ENCODE measurements at regions not wholly inside any gene's neighbourhood (a gene's known extent, or its start where the extent isn't known, plus 50 kb on each side); places are given as distances from the start of the nearest gene placed in this dataset.
A peak's percentile ranks its signal among the peaks of the same experiment; 100 is the strongest.
"Not testable (repeated sequence)": the region's sequence is repeated elsewhere in the genome, so short reads cannot be mapped to it uniquely, and the experiment has no call there.

DNA sequence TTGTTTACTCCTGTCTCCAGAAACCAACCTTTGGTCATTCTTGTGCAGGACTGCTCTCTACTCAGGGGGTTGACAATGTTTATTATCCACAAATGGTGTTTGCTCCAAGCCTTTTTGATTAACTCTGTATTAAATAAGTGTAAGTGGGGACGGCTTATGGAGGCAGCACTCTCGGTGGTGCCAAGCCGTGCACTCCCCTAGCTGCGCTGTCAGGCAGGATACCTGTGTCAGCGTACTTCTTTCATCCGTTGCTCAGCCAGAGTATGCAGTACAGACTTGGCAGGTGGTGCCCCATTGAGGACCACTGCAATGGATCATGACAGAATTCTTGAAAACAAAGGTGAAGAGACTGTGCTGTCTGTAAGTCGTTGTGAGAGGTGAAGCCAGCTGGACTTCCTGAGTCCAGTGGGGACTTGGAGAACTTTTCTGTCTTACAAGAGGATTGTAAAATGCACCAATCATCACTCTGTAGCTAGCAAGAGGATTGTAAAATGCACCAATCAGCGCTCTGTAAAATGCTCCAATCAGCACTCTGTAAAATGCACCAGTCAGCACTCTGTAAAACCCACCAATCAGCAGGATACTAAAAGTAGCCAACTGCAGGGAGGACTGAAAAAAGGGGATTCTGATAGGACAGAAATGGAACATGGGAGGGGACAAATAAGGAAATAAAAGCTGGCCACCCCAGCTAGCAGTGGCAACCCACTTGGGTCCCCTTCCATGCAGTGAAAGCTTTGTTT lies 480.0 kb downstream of the MEI4 start:
- no peak overlapping the region for H3K4me3 ChIP-seq (ENCODE audit: insufficient read depth, low read depth, low read length)
- no peaks in the 10 kb centered on the region for H3K36me3 ChIP-seq (replicated peaks; ENCODE audit: control insufficient read depth, insufficient read depth, low read length)
- no peak for DNase-seq
- no peaks in the 10 kb centered on the region for H3K27me3 ChIP-seq (ENCODE audit: control insufficient read depth, insufficient read depth, low read length)

DNA sequence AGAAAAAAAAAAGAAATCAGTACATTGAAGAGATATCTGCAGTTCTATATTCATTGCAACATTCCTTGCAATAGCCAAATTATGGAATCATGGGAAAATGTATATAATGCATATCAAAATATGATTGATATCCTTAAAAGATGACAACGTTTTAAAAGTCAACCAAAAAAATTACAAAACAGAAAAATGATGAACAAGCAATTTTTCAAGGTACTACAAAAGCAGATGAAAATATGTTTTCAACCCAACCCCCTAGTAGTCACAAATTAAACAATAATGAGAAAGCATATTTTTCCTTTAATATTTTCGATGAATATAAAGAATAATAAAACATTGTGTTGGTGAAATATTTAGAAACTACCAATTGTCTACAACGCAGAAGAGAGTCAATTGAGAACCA lies 497.6 kb downstream of the MEI4 start:
- H3K27me3 ChIP-seq (ENCODE audit: control insufficient read depth, insufficient read depth, low read length) = no peaks in the 10 kb centered on the region
- DNase-seq = no peak
- no peaks in the 10 kb centered on the region for H3K36me3 ChIP-seq (replicated peaks; ENCODE audit: control insufficient read depth, insufficient read depth, low read length)
- H3K4me3 ChIP-seq (ENCODE audit: insufficient read depth, low read depth, low read length) = no peak overlapping the region

DNA sequence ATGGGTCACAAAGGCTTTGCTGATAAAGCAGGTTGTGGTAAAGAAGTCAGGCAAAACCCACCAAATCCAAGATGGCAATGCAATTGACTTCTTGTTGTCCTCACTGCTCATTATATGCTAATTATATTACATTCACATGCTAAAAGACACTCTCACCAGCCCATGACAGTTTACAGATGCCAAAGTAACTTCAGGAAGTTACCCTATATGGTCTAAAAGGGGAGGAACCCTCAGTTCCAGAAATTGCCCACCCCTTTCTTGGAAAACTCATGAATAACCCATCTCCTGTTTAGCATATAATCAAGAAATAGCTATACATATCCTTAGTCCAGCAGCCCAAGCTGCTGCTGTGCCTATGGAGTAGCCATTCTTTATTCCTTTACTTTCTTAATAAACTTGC lies 501.1 kb downstream of the MEI4 start:
- no peaks in the 10 kb centered on the region for H3K27me3 ChIP-seq (ENCODE audit: control insufficient read depth, insufficient read depth, low read length)
- H3K4me3 ChIP-seq (ENCODE audit: insufficient read depth, low read depth, low read length) = no peak overlapping the region

DNA sequence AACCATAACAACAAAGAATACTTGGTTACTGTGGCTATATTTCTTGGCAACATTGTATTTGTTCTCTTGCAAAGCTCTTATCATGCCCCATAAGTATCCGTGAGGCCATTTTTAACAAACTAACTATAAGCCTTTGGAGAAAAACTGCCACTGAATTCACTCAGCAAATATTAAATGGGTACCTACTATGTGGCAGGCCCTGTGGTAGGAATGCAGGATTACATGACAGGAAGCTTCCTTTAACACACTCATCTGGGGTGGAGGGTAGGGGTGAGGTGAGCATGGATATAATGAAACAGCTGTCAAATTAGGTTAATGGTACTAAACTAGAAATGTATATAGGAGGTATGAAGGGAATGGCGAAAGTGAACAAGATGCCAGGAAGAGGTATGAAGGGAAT lies 504.8 kb downstream of the MEI4 start:
- Histone ChIP-seq H3K36me3 (replicated peaks; ENCODE audit: control insufficient read depth, insufficient read depth, low read length) (no peaks in the 10 kb centered on the region), H3K4me3 (ENCODE audit: insufficient read depth, low read depth, low read length) (no peak overlapping the region), H3K27me3 (ENCODE audit: control insufficient read depth, insufficient read depth, low read length) (no peaks in the 10 kb centered on the region)
- DNase-seq = peak; percentile 6

More for the DNA sequence above, 501.1 kb downstream of the MEI4 start:
- DNase-seq = no peak
- H3K36me3 ChIP-seq (replicated peaks; ENCODE audit: control insufficient read depth, insufficient read depth, low read length) = no peaks in the 10 kb centered on the region

DNA sequence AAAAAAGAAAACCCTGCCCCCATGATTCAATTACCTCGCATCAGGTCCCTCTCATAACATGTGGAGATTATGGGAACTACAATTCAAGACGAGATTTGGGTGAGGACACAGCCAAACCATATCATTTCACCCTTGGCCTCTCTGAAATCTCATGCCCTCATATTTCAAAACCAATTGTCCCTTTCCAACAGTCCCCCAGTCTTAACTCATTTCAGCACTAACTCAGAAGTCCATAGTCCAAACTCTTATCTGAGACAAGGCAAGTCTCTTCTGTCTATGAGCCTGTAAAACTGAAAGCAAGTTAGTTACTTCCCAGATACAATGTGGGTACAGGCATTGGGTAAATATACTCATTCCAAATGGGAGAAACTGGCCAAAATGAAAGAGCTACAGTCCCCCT lies 536.1 kb downstream of the MEI4 start:
- H3K36me3 ChIP-seq (replicated peaks; ENCODE audit: control insufficient read depth, insufficient read depth, low read length) = no peaks in the 10 kb centered on the region
- H3K27me3 ChIP-seq (ENCODE audit: control insufficient read depth, insufficient read depth, low read length) = peaks cover 35% of the 10 kb centered on the region
- no peak for DNase-seq
- H3K4me3 ChIP-seq (ENCODE audit: insufficient read depth, low read depth, low read length) = no peak overlapping the region

DNA sequence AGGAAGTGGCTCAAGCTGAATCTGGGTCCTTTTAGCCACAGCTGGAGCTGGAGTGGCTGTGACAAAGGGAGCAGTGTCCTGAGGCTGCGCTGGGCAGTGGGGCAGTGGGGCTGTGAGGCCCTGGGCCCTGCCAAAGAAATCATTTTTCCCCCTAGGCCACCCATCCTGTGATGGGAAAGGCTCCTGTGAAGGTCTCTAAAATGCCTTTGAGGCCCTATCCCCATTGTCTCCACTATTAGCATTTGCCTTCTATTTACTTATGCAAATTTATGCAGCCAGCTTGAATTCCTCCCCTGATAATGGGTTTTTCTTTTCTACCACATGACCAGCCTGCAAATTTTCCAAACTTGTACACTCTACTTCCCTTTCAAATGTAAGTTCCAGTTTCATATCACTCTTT lies 539.2 kb downstream of the MEI4 start:
- Histone ChIP-seq H3K27me3 (ENCODE audit: control insufficient read depth, insufficient read depth, low read length) (peaks cover 48% of the 10 kb centered on the region), H3K4me3 (ENCODE audit: insufficient read depth, low read depth, low read length) (no peak overlapping the region), H3K36me3 (replicated peaks; ENCODE audit: control insufficient read depth, insufficient read depth, low read length) (no peaks in the 10 kb centered on the region)
- DNase-seq = peak; percentile 10

DNA sequence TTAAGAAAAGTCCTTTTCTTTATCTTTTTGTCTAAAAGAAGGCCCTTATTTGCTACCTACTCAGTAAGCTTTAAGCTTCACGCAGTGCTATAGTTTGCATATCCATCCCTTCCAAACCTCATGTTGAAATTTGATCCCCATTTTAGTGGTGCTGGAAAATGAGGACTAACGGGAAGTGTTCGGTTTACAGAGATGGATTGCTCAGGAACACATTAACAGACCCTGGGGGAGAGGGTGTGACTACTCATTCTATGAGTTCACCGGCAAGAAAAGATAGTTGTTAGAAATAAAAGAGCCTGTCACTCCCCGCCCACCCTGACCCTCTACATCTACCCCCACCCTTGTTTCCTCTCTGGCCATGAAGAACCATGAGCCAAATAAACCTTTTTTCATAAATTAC lies 546.2 kb downstream of the MEI4 start:
- H3K4me3 ChIP-seq (ENCODE audit: insufficient read depth, low read depth, low read length) = no peak overlapping the region
- H3K36me3 ChIP-seq (replicated peaks; ENCODE audit: control insufficient read depth, insufficient read depth, low read length) = no peaks in the 10 kb centered on the region
- DNase-seq = no peak
- H3K27me3 ChIP-seq (ENCODE audit: control insufficient read depth, insufficient read depth, low read length) = peaks cover 11% of the 10 kb centered on the region

DNA sequence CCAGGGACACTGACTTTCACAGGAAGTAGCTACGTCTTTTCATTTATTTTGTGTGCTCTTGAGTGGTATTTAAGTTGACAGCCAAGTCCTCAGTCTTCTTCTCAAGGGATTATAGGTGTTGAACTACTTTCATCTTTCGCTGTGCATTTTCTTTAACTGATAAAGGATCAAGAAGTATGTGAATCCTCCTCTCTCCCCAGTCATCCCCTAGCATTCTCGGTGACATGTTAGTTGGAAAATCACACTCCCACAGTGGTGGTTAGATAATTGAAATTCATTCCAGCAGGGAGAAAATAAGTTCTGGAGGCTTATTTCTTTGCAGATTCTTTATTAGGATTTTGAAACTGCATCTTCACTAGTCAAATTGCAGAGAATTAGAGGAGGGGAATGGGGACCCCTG lies 569.4 kb downstream of the MEI4 start:
- Histone ChIP-seq H3K4me3 (ENCODE audit: insufficient read depth, low read depth, low read length) (no peak overlapping the region), H3K36me3 (replicated peaks; ENCODE audit: control insufficient read depth, insufficient read depth, low read length) (no peaks in the 10 kb centered on the region), H3K27me3 (ENCODE audit: control insufficient read depth, insufficient read depth, low read length) (no peaks in the 10 kb centered on the region)
- DNase-seq = no peak

DNA sequence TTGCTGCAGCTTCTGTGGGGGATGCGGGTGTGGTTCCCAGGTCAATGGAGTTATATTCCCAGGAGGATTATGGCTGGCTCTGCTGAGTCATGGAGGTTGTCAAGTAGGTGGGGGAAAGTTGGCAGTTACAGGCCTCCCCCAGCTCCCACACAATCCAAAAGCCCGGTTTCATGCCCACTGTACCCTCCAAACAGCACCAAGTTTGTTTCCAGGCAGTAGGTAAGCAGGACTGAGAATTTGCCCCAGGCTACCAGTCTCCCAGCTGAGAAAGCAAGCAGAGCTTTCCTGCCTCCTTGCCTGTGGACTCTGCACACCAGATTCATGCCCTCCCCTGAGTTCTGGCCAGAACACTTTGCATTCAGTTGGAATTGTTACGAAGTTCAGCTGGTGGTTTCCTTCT lies 578.2 kb downstream of the MEI4 start:
- no peaks in the 10 kb centered on the region for H3K36me3 ChIP-seq (replicated peaks; ENCODE audit: control insufficient read depth, insufficient read depth, low read length)
- H3K4me3 ChIP-seq (ENCODE audit: insufficient read depth, low read depth, low read length) = no peak overlapping the region
- no peak for DNase-seq
- no peaks in the 10 kb centered on the region for H3K27me3 ChIP-seq (ENCODE audit: control insufficient read depth, insufficient read depth, low read length)

DNA sequence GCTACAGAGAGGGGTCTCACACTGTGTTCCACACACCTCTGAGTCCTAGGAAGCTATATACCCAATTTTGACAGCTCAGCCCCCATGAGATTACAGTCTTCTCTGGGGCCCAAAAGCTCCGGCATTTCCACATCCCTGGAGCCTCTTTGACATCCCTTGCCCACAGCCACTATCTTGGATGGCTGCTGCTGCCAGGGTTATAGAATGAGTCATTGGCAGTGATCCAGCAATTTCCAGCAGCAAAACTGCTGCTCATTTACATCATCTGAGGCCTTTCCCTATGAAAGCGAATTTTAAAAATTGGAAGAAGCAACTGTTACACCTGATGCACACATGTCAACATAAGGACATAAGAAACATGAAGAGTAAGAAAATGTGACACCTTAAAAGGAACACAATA lies 590.7 kb downstream of the MEI4 start:
- DNase-seq = no peak

DNA sequence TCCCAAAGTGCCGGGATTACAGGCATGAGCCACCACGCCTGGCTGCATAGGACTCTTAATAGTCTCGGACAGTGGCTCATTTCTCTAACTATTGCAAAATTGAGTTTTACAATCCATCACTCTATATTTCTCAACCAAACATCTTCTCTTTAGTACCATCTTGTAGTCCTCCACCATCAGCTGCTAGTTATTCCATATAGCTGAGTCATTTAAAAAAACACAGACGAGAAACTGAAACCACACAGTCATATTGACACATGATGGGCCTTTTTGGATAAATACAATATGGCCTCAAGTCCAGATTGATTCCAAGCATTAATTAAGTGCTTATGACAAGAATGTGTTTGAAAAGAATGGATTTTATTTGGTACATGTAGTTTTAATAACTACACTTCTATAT lies 599.1 kb downstream of the MEI4 start:
- Histone ChIP-seq H3K27me3 (ENCODE audit: control insufficient read depth, insufficient read depth, low read length) (no peaks in the 10 kb centered on the region), H3K36me3 (replicated peaks; ENCODE audit: control insufficient read depth, insufficient read depth, low read length) (no peaks in the 10 kb centered on the region), H3K4me3 (ENCODE audit: insufficient read depth, low read depth, low read length) (no peak overlapping the region)
- no peak for DNase-seq

More for the DNA sequence above, 590.7 kb downstream of the MEI4 start:
- H3K4me3 ChIP-seq (ENCODE audit: insufficient read depth, low read depth, low read length) = no peak overlapping the region
- H3K36me3 ChIP-seq (replicated peaks; ENCODE audit: control insufficient read depth, insufficient read depth, low read length) = no peaks in the 10 kb centered on the region
- no peaks in the 10 kb centered on the region for H3K27me3 ChIP-seq (ENCODE audit: control insufficient read depth, insufficient read depth, low read length)

DNA sequence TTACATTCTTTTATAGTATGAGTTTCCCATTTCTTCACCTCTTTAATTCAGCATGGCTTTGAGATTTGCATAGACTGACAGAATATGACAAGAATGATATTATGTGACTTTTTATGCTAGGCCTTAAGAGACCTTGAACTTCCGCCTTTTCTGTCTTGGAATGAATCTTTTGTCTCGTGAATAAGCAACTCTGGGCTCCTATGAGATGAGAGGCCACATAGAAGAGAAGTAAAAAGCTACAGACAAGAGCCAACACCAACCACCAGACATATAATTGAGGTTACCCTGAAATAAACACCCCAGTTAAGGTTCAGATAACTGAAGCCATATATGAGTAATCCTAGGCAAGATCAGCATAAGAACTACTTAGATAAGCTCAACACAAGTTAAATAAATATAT lies 600.8 kb downstream of the MEI4 start:
- Histone ChIP-seq H3K36me3 (replicated peaks; ENCODE audit: control insufficient read depth, insufficient read depth, low read length) (no peaks in the 10 kb centered on the region), H3K4me3 (ENCODE audit: insufficient read depth, low read depth, low read length) (no peak overlapping the region), H3K27me3 (ENCODE audit: control insufficient read depth, insufficient read depth, low read length) (no peaks in the 10 kb centered on the region)
- DNase-seq = no peak

DNA sequence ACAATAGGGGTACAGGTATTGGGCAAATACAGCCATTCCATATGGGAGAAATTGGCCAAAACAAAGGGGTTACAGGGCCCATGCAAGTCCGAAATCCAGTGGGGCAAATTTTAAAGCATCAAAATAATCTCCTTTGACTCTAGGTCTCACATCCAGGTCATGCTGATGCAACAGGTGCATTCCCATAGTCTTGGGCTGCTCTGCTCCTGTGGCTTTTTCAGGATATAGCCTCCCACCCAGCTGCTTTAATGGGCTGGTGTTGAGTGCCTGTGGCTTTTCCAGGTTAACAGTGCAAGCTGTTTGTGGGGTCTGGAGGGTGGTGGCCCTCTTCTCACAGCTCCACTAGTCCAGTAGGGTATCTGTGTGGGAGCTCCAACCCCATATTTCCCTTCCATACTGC lies 607.1 kb downstream of the MEI4 start:
- no peaks in the 10 kb centered on the region for H3K36me3 ChIP-seq (replicated peaks; ENCODE audit: control insufficient read depth, insufficient read depth, low read length)
- DNase-seq = no peak
- no peak overlapping the region for H3K4me3 ChIP-seq (ENCODE audit: insufficient read depth, low read depth, low read length)
- no peaks in the 10 kb centered on the region for H3K27me3 ChIP-seq (ENCODE audit: control insufficient read depth, insufficient read depth, low read length)

DNA sequence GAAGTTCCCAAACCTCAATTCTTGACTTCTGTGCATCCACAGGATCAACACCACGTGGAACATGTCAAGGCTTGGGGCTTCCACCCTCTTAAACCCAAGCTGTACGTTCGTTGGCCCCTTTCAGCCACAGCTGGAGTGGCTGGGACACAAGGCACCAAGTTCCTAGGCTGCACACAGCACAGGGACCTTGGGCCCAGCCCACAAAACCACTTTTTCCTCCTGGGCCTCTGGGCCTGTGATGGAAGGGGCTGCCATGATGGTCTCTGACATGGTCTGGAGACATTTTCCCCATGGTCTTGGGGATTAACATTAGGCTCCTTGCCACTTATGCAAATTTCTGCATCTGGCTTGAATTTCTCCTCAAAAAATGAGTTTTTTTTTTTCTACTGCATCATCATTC lies 606.9 kb upstream of the IRAK1BP1 start:
- not testable (repeated sequence) for H3K36me3 ChIP-seq (replicated peaks; ENCODE audit: control insufficient read depth, insufficient read depth, low read length); DNase-seq; H3K4me3 ChIP-seq (ENCODE audit: insufficient read depth, low read depth, low read length); H3K27me3 ChIP-seq (ENCODE audit: control insufficient read depth, insufficient read depth, low read length)

DNA sequence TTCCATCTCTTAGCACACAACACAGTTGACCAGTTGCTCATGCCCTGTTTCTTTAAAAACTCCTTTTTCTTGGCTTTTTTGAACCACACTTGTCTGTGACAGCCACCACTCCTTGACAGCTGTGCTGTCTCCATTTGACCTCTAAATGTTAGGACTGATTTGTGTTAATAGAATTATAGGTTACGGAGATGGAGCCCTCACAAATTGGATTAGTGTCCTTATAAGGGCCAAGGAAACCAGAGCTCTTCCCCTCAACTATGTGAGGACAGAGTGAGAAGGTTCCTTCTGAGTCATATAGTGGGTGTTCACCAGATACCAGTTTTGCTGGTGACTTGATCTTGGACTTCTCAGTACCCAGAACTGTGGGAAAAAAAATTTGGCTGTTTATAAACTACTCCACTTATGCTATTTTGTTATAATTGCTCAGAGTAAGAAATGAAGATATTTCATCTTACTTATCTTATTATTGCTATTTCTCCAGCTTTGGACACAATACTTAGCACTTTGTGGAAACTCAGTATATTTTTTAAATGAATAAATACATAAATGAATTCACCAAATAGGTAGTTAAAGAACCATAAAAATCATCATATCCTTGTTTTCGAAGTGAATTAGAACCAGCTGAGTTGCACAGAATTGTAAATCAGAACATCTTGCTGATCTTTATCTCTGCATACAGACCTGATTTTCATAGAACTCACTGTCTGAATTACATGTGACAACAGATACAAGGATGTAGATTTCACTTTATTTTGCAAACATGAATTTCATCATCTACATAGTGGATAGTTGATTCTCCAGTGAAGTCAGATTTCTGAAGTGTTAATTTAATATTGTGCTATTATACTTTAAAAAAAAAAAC lies 598.5 kb upstream of the IRAK1BP1 start:
- H3K27me3 ChIP-seq (ENCODE audit: control insufficient read depth, insufficient read depth, low read length) = no peaks in the 10 kb centered on the region
- H3K4me3 ChIP-seq (ENCODE audit: insufficient read depth, low read depth, low read length) = no peak overlapping the region
- H3K36me3 ChIP-seq (replicated peaks; ENCODE audit: control insufficient read depth, insufficient read depth, low read length) = no peaks in the 10 kb centered on the region
- no peak for DNase-seq
